ENCODE measurements at regions not wholly inside any gene's neighbourhood (a gene's known extent, or its start where the extent isn't known, plus 50 kb on each side); places are given as distances from the start of the nearest gene placed in this dataset.
A peak's percentile ranks its signal among the peaks of the same experiment; 100 is the strongest.
"Not testable (repeated sequence)": the region's sequence is repeated elsewhere in the genome, so short reads cannot be mapped to it uniquely, and the experiment has no call there.

- DNase-seq (ENCODE audit: low spot score), result peak; percentile 33
Measured at GRCh38 chr12:75759196-75759595, 247.8 kb upstream of the KRR1 start.

GRCh38 chr12:75756771-75757170 is 245.4 kb upstream of the KRR1 start:
- no peak for DNase-seq (ENCODE audit: low spot score)

GRCh38 chr12:75756111-75756510 is 244.7 kb upstream of the KRR1 start:
- no peak for DNase-seq (ENCODE audit: low spot score)

GRCh38 chr12:75754698-75755097 is 243.3 kb upstream of the KRR1 start:
- DNase-seq (ENCODE audit: low spot score), result no peak

- DNase-seq (ENCODE audit: low spot score), result no peak
Measured at GRCh38 chr12:75754141-75754540, 242.7 kb upstream of the KRR1 start.

GRCh38 chr12:75751769-75752471 is 240.5 kb upstream of the KRR1 start:
- no peak for DNase-seq (ENCODE audit: low spot score)

GRCh38 chr12:75750716-75751306 is 239.4 kb upstream of the KRR1 start:
- DNase-seq (ENCODE audit: low spot score), result no peak

GRCh38 chr12:75748990-75749389 is 237.6 kb upstream of the KRR1 start:
- not testable (repeated sequence) for DNase-seq (ENCODE audit: low spot score)

- no peak for DNase-seq (ENCODE audit: low spot score)
Measured at GRCh38 chr12:75748136-75748535, 236.7 kb upstream of the KRR1 start.

- no peak for DNase-seq (ENCODE audit: low spot score)
Measured at GRCh38 chr12:75747572-75748021, 236.2 kb upstream of the KRR1 start.

GRCh38 chr12:75746621-75747020 is 235.2 kb upstream of the KRR1 start:
- no peak for DNase-seq (ENCODE audit: low spot score)

GRCh38 chr12:75744607-75745256 is 233.3 kb upstream of the KRR1 start:
- no peak for DNase-seq (ENCODE audit: low spot score)

- no peak for DNase-seq (ENCODE audit: low spot score)
Measured at GRCh38 chr12:75742961-75743360, 231.6 kb upstream of the KRR1 start.

GRCh38 chr12:75742048-75742447 is 230.6 kb upstream of the KRR1 start:
- no peak for DNase-seq (ENCODE audit: low spot score)

- no peak for DNase-seq (ENCODE audit: low spot score)
Measured at GRCh38 chr12:75739912-75740311, 228.5 kb upstream of the KRR1 start.

- DNase-seq (ENCODE audit: low spot score), result not testable (repeated sequence)
Measured at GRCh38 chr12:75739098-75739497, 227.7 kb upstream of the KRR1 start.

GRCh38 chr12:75738486-75738885 is 227.1 kb upstream of the KRR1 start:
- DNase-seq (ENCODE audit: low spot score), result no peak

- no peak for DNase-seq (ENCODE audit: low spot score)
Measured at GRCh38 chr12:75735853-75736252, 224.4 kb upstream of the KRR1 start.

GRCh38 chr12:75728826-75729225 is 217.4 kb upstream of the KRR1 start:
- no peak for DNase-seq (ENCODE audit: low spot score)

GRCh38 chr12:75727577-75727976 is 216.2 kb upstream of the KRR1 start:
- DNase-seq (ENCODE audit: low spot score), result no peak

GRCh38 chr12:75725521-75726111 is 214.2 kb upstream of the KRR1 start:
- no peak for DNase-seq (ENCODE audit: low spot score)

- DNase-seq (ENCODE audit: low spot score), result no peak
Measured at GRCh38 chr12:75724928-75725312, 213.5 kb upstream of the KRR1 start.

- no peak for DNase-seq (ENCODE audit: low spot score)
Measured at GRCh38 chr12:75724307-75724927, 213.0 kb upstream of the KRR1 start.
